TTC549 (cell line): ENCODE measurements at regions not wholly inside any gene's neighbourhood (a gene's known extent, or its start where the extent isn't known, plus 50 kb on each side); places are given as distances from the start of the nearest gene placed in this dataset.
A peak's percentile ranks its signal among the peaks of the same experiment; 100 is the strongest.

ENCODE experiments used
- FAIRE-seq: peaks from 2 replicates; lab custom pipeline; 2012; peaks lifted over from hg19 to GRCh38; lab: Jason Lieb, UNC

DNA sequence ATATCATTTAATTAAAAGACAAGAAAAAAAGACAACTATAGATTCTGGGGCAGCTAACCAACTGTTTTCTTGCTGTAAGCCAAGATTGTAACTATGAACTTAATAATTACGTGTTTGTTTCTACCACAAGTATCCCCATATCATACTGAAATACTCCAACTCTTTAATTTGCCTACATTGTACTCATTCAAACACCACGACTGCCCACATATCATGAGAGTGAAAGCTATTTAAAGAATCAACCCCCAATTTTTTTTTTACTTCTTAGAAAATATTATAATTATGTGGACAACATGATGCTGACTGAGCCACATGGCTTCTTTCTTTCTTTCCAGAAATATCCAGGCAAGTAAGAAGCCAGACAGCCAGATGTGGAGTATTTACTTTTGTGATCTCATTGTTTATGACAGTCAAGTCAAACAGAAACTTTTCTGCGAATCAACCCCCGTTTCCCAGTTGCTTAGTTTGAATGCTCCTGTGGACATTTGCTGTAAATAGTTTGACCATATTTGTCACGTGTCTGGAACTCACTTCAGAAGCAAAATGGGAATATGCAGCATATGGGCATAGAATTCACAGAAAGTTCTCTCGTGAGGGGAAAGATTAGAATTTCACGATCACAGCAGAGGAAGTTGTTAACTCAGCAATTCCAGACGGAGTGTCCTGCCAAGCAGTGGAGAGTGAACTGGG lies 126.8 kb upstream of the PSMD7 start:
- FAIRE-seq: no peak

DNA sequence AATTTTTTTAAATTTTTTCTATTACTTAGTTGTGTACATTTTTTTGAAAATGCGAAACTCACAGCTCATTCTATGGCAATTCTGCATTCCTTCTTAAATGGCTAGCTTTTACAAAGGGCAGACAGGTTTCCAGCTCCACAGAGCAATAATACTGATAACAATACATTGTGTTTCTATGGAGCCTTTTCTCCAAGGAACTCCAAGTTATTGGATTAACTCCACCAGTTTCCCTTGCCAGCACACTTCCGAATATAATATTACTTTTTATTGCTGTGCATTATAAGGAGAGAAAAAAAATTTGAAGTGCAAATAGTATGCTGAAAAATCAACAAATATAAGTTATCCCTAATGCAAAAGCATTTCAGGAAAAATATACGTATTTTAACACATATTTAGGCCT lies 127.5 kb upstream of the PSMD7 start:
- FAIRE-seq: no peak

DNA sequence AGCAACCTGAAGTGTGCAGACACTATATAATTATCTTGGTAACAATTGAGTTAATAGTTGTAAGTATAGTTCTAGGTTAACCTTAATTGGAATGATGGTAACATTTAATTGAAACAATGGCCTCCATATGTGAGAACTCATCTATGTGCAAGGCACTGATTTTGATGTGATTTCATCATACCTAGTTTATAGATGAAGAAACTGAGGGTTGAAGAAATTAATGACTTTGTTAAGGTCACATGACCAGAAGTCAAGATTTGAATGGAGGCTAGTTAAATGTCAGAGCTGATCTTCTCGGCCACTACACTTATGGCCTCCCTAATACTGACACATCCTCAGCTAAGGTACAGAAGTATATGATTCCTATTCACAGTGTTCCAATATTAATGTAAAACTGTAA lies 128.2 kb upstream of the PSMD7 start:
- FAIRE-seq: no peak

DNA sequence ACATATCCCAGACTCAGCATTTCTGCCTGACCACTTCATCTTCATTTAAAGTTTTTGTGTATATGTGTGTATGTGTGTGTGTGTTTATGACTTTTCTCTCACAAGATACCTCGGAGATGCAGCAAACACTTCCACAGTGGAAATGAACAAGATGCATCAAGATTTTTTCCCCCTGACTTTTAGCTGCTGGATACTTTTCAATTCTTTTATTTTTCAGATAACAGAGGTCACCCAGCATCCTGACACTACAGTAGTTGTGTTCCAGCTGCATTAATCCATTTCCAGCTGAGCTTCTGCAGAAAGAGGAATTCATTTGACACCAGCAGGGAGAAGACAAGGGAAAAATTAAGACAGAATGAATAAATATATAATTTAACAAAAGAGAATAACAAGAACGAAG lies 130.2 kb upstream of the PSMD7 start:
- FAIRE-seq: no peak

DNA sequence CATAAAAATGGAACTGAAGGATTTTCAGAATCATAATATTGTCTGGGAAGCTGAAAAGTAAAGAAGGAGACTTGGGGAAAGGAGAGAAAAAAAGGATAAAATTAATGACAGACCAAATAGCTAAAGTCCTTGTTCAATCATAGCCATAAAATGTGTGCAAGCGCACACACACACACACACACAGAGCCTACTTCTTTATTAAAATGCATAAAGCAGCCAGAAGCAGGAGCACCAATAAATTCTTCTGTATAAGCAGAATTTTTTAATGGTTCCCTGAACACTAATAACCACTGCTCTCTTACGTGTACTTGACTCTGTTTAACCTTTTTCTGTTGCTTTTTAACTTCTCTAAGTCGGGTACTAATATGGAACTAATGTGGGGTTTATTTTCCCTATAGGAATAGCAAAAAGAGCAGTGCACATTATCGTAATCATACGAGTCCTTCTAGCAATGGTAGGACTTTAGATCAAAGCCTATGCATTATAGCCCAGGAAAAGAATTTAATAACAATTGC lies 131.0 kb upstream of the PSMD7 start:
- no peak for FAIRE-seq

DNA sequence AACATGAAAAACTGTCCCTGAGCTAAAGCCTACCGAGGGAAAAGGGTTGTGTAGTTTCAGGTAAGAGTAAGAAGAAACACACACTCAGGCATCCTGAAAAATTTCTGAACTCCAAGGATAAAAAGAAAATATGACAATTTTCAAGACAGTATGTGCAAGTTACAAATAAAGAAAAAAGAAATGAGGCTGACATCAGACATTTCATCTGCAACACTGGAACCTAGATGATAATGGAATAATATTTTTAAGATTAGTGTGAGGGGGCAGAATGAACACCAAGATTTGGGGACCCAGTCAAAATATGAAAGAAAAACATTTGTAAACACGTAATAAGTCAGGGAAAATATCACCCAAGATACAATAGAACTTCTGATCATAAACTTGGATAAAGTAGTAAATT lies 135.9 kb upstream of the PSMD7 start:
- no peak for FAIRE-seq

DNA sequence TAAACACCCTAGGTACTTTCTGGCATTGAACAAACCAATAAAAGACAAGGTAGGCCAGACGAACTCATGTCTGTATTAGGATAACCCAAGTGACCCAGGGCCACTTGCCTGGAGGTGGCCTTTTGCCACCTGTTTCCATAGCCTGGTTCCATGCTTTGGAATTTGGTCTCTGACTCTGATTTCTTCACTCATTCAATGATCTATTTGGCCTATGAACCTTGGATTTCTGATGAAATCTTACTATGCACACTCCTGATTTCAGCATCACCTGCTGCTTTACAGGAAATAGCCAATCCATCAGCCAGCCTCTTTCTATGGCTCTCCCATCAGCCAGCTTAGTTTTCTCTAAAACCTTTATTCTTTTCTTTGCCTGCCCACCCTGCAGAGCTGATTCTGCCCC lies 142.8 kb upstream of the PSMD7 start:
- no peak for FAIRE-seq

DNA sequence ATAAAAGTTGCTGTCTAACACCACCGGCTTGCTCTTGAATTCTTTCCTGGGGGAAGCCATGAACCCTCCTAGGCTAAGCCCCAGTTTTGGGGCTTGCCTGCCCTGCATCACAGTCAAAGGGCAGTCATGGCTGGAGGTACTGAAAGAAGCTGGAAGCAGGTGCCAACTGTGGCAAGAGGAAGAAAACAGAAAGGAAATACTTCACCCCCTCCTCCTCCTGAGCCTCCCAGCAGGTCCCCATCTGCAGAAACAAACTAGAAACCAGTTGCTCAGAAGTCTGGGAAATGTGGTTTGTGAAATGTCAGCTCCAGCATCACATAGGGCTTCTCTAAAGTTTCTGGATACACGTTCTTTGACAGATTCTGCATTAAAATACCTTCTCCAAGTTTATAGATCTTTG lies 150.0 kb upstream of the PSMD7 start:
- no peak for FAIRE-seq

DNA sequence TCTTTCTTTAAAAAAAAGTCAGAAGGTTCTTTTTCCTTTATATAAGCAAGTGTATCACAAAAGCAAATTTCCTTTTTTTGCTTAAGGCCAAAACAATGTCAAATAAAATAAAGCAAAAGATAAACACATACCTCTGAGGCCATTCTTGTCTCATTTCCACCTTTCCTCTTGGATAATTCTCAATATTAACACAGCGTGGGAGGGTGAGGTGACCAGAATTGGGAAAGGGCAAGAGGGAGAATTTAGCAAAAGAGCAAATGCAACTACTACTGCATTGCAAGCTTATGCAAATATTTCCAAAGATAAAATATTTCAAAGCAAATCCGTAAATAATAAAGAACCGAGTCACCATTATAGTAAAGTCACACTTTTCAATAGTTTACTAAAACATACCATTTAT lies 153.4 kb upstream of the PSMD7 start:
- FAIRE-seq: no peak

DNA sequence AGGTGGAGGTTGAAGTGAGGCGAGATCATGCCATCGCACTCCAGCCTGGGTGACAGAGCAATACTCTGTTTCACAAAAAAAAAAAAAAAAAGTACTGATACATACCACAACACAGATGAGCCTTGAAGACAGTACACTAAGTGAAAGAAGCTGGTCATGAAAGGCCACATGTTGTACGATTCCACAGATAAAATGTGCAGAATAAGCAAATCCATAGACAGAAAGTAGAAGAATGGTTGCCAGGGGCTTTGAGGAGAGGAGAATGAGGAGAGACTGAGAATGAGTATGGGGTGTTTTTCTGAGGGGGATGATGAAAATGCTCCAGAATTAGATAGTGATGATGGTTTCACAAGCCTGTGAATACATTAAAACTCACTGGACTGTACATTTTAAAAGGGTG lies 155.6 kb upstream of the PSMD7 start:
- no peak for FAIRE-seq

DNA sequence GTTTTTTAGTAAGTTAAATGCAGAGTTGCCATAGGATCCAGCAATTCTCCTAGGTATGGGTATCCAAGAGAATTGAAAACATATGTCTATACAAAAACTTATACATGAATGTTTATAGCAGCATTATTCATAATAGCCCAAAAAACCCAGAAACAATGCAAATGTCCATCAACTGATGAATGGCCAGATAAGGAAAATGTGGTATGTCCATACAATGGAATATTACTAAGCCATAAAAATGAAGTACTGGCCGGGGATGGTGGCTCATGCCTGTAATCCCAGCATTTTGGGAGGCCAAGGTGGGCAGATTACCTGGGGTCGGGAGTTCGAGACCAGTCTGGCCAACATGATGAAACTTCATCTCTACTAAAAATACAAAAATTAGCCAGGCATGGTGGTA lies 156.1 kb upstream of the PSMD7 start:
- no peak for FAIRE-seq

DNA sequence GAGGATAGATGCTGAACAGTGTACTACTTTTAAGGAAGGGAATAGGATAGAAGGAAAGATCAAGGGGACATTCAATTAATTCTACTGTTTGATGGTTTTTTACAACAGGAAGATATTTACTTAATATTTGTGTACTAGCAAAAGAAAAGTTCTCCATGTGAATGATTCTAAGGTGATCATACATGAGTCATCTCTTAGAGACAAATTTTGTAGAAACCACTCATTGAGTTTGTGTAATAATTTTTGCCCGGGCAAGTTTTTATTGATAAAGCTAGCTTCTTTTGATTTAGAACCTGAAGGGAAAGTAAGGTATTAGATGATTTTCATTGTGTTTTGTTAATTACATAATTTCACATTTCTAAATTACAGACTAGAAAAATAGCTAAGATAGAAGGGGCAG lies 172.8 kb upstream of the PSMD7 start:
- FAIRE-seq: no peak

DNA sequence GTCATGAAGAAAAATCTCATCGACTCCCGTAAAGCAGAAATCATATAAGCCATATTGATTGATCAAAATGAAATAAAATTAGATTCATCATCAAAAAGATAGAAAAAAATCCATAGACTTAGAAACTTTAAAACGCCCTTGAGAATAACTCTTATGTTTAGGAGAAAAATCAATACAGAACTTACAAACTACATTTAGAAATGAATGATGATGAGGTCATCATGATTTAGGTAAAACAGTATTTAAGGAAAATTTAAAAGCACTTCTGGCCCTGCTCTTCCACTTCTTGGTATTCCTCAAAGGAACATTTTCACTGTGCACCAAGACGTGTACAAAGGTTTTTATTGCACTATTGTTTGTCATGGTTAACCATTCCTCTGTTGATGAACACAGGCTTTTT lies 173.4 kb upstream of the PSMD7 start:
- no peak for FAIRE-seq

DNA sequence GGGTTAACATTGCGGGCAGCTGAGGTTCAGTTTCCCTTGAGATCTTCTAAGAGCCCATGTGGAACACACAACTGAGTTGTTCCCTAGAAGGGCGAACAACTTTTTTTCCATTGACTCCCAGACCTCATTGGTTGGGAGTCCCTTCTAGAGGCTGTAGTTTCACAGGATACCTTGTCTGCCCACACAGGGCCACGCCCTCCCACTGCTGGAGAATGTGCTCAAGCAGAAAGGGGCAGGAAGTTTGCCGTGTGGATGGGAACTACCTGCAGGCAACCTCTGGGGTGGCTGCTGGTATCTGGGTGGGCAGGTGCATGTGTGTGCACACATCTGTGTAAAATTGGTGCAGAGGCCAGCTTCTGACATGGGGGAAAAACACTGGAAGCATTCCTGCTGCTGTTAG lies 178.8 kb upstream of the PSMD7 start:
- no peak for FAIRE-seq

DNA sequence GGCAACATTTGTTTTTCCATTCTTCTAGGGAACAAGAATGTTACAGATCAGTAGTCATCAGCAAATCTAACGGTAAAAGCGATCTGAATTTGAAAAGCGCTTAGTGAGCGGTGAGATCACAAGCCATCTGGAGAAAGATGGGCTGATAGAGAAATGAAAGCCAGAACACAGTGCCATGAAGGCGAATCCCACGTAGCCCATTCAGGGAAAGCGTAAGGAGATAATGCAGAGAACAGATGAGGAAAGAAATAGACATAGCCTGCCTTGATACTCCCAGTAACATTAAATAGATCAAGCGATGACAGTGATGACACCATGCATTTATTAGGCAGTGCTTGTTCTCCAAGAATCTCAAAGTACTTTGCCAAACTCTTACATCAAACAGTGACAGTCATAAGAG lies 183.1 kb upstream of the PSMD7 start:
- no peak for FAIRE-seq

DNA sequence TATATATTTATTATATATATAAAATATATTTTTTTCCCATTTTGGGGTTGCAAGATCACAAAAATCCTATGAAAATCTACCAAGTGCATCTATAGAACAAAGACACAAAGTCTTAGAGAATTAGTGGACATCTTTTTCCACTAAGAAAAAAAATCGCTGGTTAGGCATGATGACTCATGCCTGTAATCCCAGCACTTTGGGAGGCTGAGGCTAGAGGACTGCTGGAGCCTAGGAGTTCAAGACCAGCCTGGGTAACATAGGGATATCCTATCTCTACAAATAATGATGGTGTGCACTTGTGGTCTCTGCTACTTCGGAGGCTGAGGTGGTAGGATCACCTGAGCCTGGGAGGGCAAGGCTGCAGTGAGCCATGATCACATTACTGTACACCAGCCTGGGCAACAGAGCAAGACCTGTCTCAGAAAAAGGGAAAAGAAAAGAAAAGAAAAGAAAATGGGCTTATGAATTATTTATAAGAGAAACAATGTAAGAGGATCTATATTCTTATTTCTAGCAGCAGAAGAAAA lies 185.1 kb upstream of the PSMD7 start:
- FAIRE-seq: no peak

DNA sequence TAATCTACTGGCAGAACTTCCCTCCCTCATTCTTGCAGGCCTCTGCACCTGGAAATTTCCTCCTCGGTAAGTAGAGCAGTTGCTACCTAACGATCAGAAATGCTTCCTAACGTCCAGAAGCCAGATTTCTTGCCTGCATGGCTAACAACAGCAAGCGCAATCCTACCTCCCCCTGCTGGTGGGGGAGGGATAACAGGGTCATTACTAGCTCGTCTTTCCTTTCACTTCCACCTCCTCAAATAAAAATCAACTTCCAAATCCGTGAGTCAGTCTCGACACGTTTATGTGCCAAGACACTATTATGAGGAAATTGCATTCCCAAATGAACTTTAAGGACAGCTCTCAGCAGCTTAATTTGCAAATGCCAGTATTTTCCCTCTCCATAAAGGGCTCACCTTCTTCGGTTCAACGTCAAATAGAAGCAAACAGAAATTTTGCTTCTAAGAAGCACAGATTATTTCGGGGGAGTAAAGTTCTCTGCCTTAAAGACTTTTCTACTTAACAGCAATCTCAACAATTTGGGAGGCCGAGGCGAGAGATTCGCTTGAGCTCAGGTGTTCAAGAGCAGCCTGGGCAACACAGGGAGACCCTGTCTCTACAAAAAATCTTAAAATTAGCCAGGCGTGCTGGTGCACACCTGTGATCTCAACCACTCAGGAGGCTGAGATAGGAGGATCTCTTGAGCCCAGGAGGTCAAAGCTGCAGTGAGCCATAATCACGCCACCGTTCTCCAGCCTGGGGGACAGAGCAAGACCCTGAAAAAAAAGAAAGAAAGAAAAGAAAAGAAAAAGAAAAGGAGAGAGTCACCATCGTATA lies 188.6 kb upstream of the PSMD7 start:
- FAIRE-seq: peak; percentile 77

DNA sequence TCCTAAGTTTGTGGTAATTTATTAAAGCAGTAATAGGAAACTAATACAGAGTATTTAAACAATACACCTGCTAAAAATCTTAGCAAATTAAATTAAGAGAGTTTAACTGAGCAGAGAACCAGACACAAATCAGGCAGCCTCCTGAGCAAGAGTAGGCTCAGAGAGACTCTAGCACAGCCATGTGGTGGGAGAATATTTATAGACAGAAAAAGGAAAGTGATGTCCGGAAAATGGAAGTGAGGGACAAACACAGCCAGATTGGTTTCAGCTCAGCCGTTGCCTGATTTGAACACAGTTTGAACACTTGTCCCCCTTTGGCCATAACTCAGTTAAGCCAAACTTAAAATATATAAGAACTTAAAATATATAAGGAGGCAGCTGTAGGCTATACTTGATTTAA lies 192.6 kb upstream of the PSMD7 start:
- no peak for FAIRE-seq

DNA sequence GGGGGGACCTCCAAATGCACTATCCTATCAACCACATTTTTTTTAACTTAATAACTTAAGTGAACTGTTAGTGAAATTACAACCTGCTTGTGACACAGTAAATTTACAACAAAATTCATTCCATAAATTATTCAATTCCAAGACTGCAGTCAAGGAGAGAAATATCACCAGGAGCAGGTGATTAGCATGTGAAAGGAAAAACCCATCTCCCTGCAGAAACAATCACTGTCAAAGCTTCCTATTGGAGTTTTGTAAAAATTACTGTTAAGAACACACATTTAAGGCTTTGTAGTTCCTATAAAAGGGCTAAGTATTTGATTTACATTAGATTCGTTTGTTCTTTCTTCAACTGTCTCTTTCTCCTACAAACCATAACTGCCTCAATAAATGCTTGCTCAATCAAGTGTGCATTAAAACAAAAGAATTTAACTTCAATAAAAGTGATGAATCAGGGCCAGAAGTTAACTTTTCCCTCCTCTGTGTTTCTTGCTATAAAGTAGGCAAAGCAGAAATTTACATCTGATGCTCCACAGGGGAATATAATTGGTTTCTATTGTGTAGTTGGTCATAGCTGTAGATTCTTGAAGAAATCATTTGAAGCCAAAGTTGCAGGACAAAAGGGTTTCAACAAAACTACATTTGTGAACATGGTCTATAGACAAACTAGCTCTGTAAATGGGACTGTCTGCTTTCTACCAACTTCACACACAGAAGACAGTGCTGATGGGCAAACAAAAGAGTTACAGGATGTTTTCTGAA lies 195.1 kb upstream of the PSMD7 start:
- FAIRE-seq: peak; percentile 98

DNA sequence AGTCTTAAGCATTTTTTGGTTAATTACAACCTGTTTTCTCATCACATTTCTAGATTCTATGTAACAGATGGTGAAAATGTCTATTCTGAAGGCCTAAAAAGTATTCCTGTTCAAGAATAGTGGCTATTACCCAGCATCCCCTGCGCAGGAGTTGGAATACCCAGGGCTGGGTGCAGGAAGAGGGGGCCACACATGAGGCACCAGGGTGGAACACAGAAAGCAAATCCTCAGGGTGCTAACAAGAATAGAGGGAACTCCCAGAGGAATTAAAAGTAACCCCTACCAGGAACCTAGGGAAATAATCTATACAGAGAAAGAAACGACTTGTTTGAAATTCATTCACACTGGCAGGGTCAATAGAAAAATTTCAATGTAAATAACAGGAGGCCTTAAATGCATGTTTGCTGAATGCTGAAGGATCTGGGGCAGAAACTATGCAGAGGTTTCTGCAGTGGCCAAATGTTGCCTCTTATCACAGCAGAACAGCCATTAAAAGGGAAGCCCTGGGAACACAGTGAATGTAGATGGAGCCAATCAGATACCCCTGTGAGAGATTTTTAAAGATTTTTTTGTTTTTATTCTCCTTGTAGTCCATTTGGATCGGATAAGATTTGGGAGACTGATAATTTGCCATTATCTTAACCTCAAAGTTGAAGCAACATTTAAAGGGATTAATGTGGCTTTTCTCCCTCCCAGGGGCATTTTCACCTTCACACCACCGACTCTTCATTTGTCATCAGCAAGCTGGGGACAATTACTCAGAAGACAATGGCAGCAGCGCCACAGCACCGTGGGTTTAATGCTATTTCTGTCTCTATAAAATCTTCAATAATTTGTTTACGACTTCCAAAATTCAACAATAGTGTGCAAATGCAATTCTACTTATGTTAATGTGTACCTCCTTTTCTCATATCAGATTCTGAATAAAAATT lies 196.0 kb upstream of the PSMD7 start:
- no peak for FAIRE-seq

DNA sequence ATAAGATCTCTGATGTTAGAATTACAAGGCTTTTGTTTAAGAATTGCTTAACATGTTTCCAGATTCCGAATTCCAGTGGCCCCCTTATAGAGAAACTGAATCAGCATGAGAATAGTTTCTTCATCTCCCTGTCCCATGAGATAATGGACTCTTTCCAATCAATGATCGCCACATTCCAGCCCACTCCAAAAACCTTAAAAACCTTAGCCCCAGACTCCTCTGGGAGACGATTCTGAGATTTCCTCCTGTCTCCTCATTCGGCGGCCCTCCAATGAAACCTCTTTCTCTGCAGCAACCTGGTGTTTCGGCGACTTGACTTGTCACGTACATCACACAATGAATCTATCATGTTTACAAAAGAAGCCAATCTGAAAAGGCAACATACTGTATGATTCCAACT lies 197.1 kb upstream of the PSMD7 start:
- peak; percentile 96 for FAIRE-seq

DNA sequence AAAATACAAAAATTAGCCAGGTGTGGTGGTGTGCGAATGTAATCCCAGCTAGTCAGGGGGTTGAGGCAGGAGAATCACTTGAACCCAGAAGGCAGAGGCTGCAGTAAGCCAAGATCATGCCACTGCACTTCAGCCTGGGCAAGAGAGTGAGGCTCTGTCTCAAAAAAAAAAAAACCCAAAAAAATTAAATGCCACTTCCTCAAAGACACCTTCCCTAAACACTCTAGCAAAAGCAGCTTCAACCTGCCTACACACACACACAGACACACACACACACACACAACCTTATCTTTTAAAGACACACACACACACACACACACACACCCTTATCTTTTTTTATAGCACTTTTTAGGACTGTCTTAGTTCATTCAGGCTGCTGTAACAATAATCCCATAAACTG lies 201.7 kb upstream of the PSMD7 start:
- no peak for FAIRE-seq
